Hepatocyte (in vitro differentiated cells): ENCODE measurements at regions not wholly inside any gene's neighbourhood (a gene's known extent, or its start where the extent isn't known, plus 50 kb on each side); places are given as distances from the start of the nearest gene placed in this dataset.

ENCODE experiments used
- DNase-seq: peaks from one replicate; pipeline ENCODE4 v3.0.0-alpha.2; 2016; ENCODE audit warnings: low spot score
- H2AFZ ChIP-seq: fragments of 200-600 bp; sonication (generic); 2 replicates; pipeline ENCODE4 v1.6.0; 2016; ENCODE audit warnings: antibody characterized with exemption, mild to moderate bottlenecking
- H3K27ac ChIP-seq: fragments of 200-600 bp; sonication (generic); 2 replicates; pipeline ENCODE4 v1.5.1; 2016; ENCODE audit warnings: mild to moderate bottlenecking
- H3K27me3 ChIP-seq: fragments of 200-600 bp; sonication (generic); 2 replicates; pipeline ENCODE4 v1.6.1; 2016
- H3K36me3 ChIP-seq: fragments of 200-600 bp; sonication (generic); replicated peaks from 2 replicates; pipeline ENCODE4 v1.5.1; 2016; ENCODE audit warnings: low read depth; ENCODE audit not compliant: insufficient read depth
- H3K4me1 ChIP-seq: fragments of 200-600 bp; sonication (generic); 2 replicates; pipeline ENCODE4 v1.5.1; 2016; ENCODE audit warnings: mild to moderate bottlenecking, moderate library complexity; ENCODE audit not compliant: insufficient read depth
- H3K4me2 ChIP-seq: fragments of 200-600 bp; sonication (generic); 2 replicates; pipeline ENCODE4 v1.6.0; 2016
- H3K4me3 ChIP-seq: fragments of 200-600 bp; sonication (generic); 2 replicates; pipeline ENCODE4 v1.5.1; 2016; ENCODE audit warnings: mild to moderate bottlenecking
- H3K79me2 ChIP-seq: fragments of 200-600 bp; sonication (generic); 2 replicates; pipeline ENCODE4 v1.6.0; 2017; ENCODE audit warnings: mild to moderate bottlenecking
- H3K9me2 ChIP-seq: fragments of 200-600 bp; sonication (generic); replicated peaks from 2 replicates; pipeline ENCODE4 v1.6.0; 2017; ENCODE audit warnings: mild to moderate bottlenecking; ENCODE audit not compliant: insufficient read depth
- H3K9me3 ChIP-seq: fragments of 200-600 bp; sonication (generic); 2 replicates; pipeline ENCODE4 v1.5.1; 2016; ENCODE audit warnings: low read depth, mild to moderate bottlenecking
- H4K20me1 ChIP-seq: fragments of 200-600 bp; sonication (generic); 2 replicates; pipeline ENCODE4 v1.6.0; 2016; ENCODE audit warnings: mild to moderate bottlenecking; ENCODE audit not compliant: insufficient read depth, poor library complexity, severe bottlenecking
- CTCF ChIP-seq: fragments of 200-600 bp; sonication (generic); IDR thresholded peaks from 2 replicates; pipeline ENCODE4 v1.5.1; 2016; ENCODE audit warnings: antibody characterized with exemption, mild to moderate bottlenecking; ENCODE audit not compliant: poor library complexity
- EZH2 ChIP-seq: fragments of 200-600 bp; sonication (generic); IDR thresholded peaks from 2 replicates; pipeline ENCODE4 v1.6.1; 2016; ENCODE audit warnings: antibody characterized with exemption, mild to moderate bottlenecking, borderline replicate concordance
- EZH2phosphoT487 ChIP-seq: fragments of 200-600 bp; sonication (generic); IDR thresholded peaks from one replicate; pipeline ENCODE4 v1.6.1; 2018; ENCODE audit warnings: antibody characterized with exemption, mild to moderate bottlenecking, low read depth, moderate library complexity; ENCODE audit not compliant: unreplicated experiment, severe bottlenecking
- WGBS: methylation state at CpG from one replicate; pipeline ENCODE4 v1.1.6; 2016; ENCODE audit warnings: low lambda C conversion rate; ENCODE audit errors: missing lambda C conversion rate; 5-methylcytosine and 5-hydroxymethylcytosine counted together

- H2AFZ ChIP-seq = no peak overlapping the region
These were observed 202.2 kb upstream of the PRKD1 start for GRCh38 chr14:30129807-30130206.

GRCh38 chr14:30131581-30132097 lies 204.0 kb upstream of the PRKD1 start:
- H3K36me3 ChIP-seq = no peaks in the 10 kb centered on the region
- H3K9me2 ChIP-seq = no peaks in the 10 kb centered on the region
- no peak overlapping the region for H3K4me3 ChIP-seq
- no peaks in the 10 kb centered on the region for H4K20me1 ChIP-seq
- no peak overlapping the region for H3K4me2 ChIP-seq
- H3K9me3 ChIP-seq = no peaks in the 10 kb centered on the region
- H3K79me2 ChIP-seq = no peaks in the 10 kb centered on the region
- H3K4me1 ChIP-seq = no peaks in the 10 kb centered on the region
- H2AFZ ChIP-seq = no peak overlapping the region
- no peak for DNase-seq
- H3K27me3 ChIP-seq = no peaks in the 10 kb centered on the region
- 80% methylated on average over 5 of the region's 5 CpGs for WGBS
- TF ChIP-seq EZH2 (no peak), CTCF (no peak)
- H3K27ac ChIP-seq = no peak overlapping the region

More at GRCh38 chr14:30129807-30130206, 202.2 kb upstream of the PRKD1 start:
- no peak for TF ChIP-seq CTCF
- TF ChIP-seq EZH2 = no peak
- TF ChIP-seq EZH2phosphoT487 = no peak
- no peak overlapping the region for H3K27ac ChIP-seq
- no peak overlapping the region for H3K4me2 ChIP-seq
- no peaks in the 10 kb centered on the region for H3K79me2 ChIP-seq
- no peaks in the 10 kb centered on the region for H3K27me3 ChIP-seq
- H3K4me3 ChIP-seq = no peak overlapping the region
- H3K9me2 ChIP-seq = no peaks in the 10 kb centered on the region
- 77% methylated on average over 4 of the region's 4 CpGs for WGBS
- H3K4me1 ChIP-seq = no peaks in the 10 kb centered on the region
- DNase-seq = no peak
- no peaks in the 10 kb centered on the region for H4K20me1 ChIP-seq
- no peaks in the 10 kb centered on the region for H3K9me3 ChIP-seq
- H3K36me3 ChIP-seq = no peaks in the 10 kb centered on the region

GRCh38 chr14:30132196-30132595 lies 204.5 kb upstream of the PRKD1 start:
- no peaks in the 10 kb centered on the region for H3K79me2 ChIP-seq
- H3K4me1 ChIP-seq = no peaks in the 10 kb centered on the region
- no peak overlapping the region for H3K4me3 ChIP-seq
- H2AFZ ChIP-seq = no peak overlapping the region
- no peak overlapping the region for H3K4me2 ChIP-seq
- no peaks in the 10 kb centered on the region for H4K20me1 ChIP-seq
- no peaks in the 10 kb centered on the region for H3K36me3 ChIP-seq
- no peaks in the 10 kb centered on the region for H3K9me3 ChIP-seq
- no peaks in the 10 kb centered on the region for H3K9me2 ChIP-seq
- TF ChIP-seq EZH2phosphoT487 (no peak), EZH2 (no peak), CTCF (no peak)
- H3K27me3 ChIP-seq = no peaks in the 10 kb centered on the region
- WGBS = 82% methylated on average over 2 of the region's 2 CpGs
- H3K27ac ChIP-seq = no peak overlapping the region
- DNase-seq = no peak

- no peaks in the 10 kb centered on the region for H3K4me1 ChIP-seq
- H3K9me3 ChIP-seq = no peaks in the 10 kb centered on the region
- TF ChIP-seq EZH2 (no peak), EZH2phosphoT487 (no peak), CTCF (no peak)
- no peaks in the 10 kb centered on the region for H3K9me2 ChIP-seq
- no peaks in the 10 kb centered on the region for H3K79me2 ChIP-seq
- DNase-seq = no peak
- no peak overlapping the region for H3K4me2 ChIP-seq
- H3K27ac ChIP-seq = no peak overlapping the region
- no peak overlapping the region for H3K4me3 ChIP-seq
- no peaks in the 10 kb centered on the region for H3K36me3 ChIP-seq
- H3K27me3 ChIP-seq = no peaks in the 10 kb centered on the region
- 90% methylated on average over 5 of the region's 5 CpGs for WGBS
- no peaks in the 10 kb centered on the region for H4K20me1 ChIP-seq
- no peak overlapping the region for H2AFZ ChIP-seq
These were observed 207.3 kb upstream of the PRKD1 start for GRCh38 chr14:30134936-30135335.
